H9 (cell line): ENCODE measurements at regions not wholly inside any gene's neighbourhood (a gene's known extent, or its start where the extent isn't known, plus 50 kb on each side); places are given as distances from the start of the nearest gene placed in this dataset.

ENCODE experiments used
- DNase-seq: peaks from one replicate; pipeline ENCODE4 v3.0.0-alpha.2; 2017
- H2AFZ ChIP-seq: one replicate; pipeline ENCODE4 v1.6.1; 2013; ENCODE audit warnings: mild to moderate bottlenecking, low read length, control low read depth, moderate library complexity
- H2AK5ac ChIP-seq: 2 replicates; pipeline ENCODE4 v1.6.1; 2013; ENCODE audit warnings: low read length, control low read depth, mixed read lengths; ENCODE audit not compliant: insufficient read length
- H2BK120ac ChIP-seq: one replicate; pipeline ENCODE4 v1.6.1; 2013; ENCODE audit warnings: low read depth, mild to moderate bottlenecking, low read length, control low read depth, inconsistent platforms; ENCODE audit not compliant: poor library complexity, severe bottlenecking
- H2BK12ac ChIP-seq: 2 replicates; pipeline ENCODE4 v1.6.1; 2013; ENCODE audit warnings: low read length, control low read depth, mixed read lengths, low read depth; ENCODE audit not compliant: insufficient read length
- H2BK15ac ChIP-seq: 2 replicates; pipeline ENCODE4 v1.6.1; 2013; ENCODE audit warnings: low read depth, low read length, control low read depth
- H2BK20ac ChIP-seq: one replicate; pipeline ENCODE4 v1.6.1; 2013; ENCODE audit warnings: low read depth, mild to moderate bottlenecking, low read length, control low read depth, inconsistent platforms; ENCODE audit not compliant: poor library complexity, severe bottlenecking
- H2BK5ac ChIP-seq: 2 replicates; pipeline ENCODE4 v1.6.1; 2013; ENCODE audit warnings: low read length, control low read depth, mixed read lengths; ENCODE audit not compliant: insufficient read length
- H3K14ac ChIP-seq: 2 replicates; pipeline ENCODE4 v1.6.1; 2013; ENCODE audit warnings: low read length, control low read depth; ENCODE audit not compliant: insufficient read depth
- H3K18ac ChIP-seq: 2 replicates; pipeline ENCODE4 v1.6.1; 2013; ENCODE audit warnings: low read depth, mild to moderate bottlenecking, mixed read lengths, low read length, control low read depth; ENCODE audit not compliant: insufficient read length
- H3K23ac ChIP-seq: 2 replicates; pipeline ENCODE4 v1.6.1; 2013; ENCODE audit warnings: low read length, control low read depth, mixed read lengths, low read depth; ENCODE audit not compliant: insufficient read length
- H3K23me2 ChIP-seq: 2 replicates; pipeline ENCODE4 v1.6.1; 2013; ENCODE audit warnings: low read depth, mild to moderate bottlenecking, mixed read lengths, low read length, control low read depth; ENCODE audit not compliant: insufficient read length, poor library complexity, severe bottlenecking
- H3K27ac ChIP-seq: 2 replicates; pipeline ENCODE4 v1.5.1; 2013; ENCODE audit warnings: low read length, control low read depth, mixed read lengths, low read depth; ENCODE audit not compliant: insufficient read length
- H3K27me3 ChIP-seq: 2 replicates; pipeline ENCODE4 v1.6.1; 2013; ENCODE audit warnings: low read length, control low read depth, inconsistent platforms; ENCODE audit not compliant: insufficient read depth
- H3K4ac ChIP-seq: 2 replicates; pipeline ENCODE4 v1.6.1; 2013; ENCODE audit warnings: low read depth, mild to moderate bottlenecking, control low read depth, inconsistent platforms, low read length, moderate library complexity
- H3K4me1 ChIP-seq: 2 replicates; pipeline ENCODE4 v1.6.1; 2013; ENCODE audit warnings: low read length, control low read depth, inconsistent platforms; ENCODE audit not compliant: insufficient read depth
- H3K4me2 ChIP-seq: 2 replicates; pipeline ENCODE4 v1.6.1; 2013; ENCODE audit warnings: low read length, control low read depth, mixed read lengths; ENCODE audit not compliant: insufficient read length, insufficient read depth
- H3K56ac ChIP-seq: 2 replicates; pipeline ENCODE4 v1.6.1; 2013; ENCODE audit warnings: low read depth, mild to moderate bottlenecking, mixed read lengths, low read length, control low read depth; ENCODE audit not compliant: insufficient read length
- H3K79me1 ChIP-seq: 2 replicates; pipeline ENCODE4 v1.6.1; 2013; ENCODE audit warnings: low read depth, mild to moderate bottlenecking, moderate library complexity, low read length, control low read depth, inconsistent platforms; ENCODE audit not compliant: insufficient read depth, poor library complexity, severe bottlenecking
- H3K79me2 ChIP-seq: 2 replicates; pipeline ENCODE4 v1.6.1; 2013; ENCODE audit warnings: low read length, control low read depth, inconsistent platforms; ENCODE audit not compliant: insufficient read depth
- H3K9ac ChIP-seq: 2 replicates; pipeline ENCODE4 v1.6.1; 2013; ENCODE audit warnings: low read length, control low read depth, mixed read lengths; ENCODE audit not compliant: insufficient read length; ENCODE audit errors: extremely low read depth
- H3K9me3 ChIP-seq: one replicate; pipeline ENCODE4 v1.6.1; 2013; ENCODE audit warnings: low read depth, low read length, inconsistent platforms; ENCODE audit not compliant: control insufficient read depth
- H3T11ph ChIP-seq: one replicate; pipeline ENCODE4 v1.6.1; 2013; ENCODE audit warnings: mild to moderate bottlenecking, low read length, control low read depth, inconsistent platforms
- H4K20me1 ChIP-seq: one replicate; pipeline ENCODE4 v1.6.1; 2013; ENCODE audit not compliant: control insufficient read depth, insufficient read length, insufficient read depth
- H4K5ac ChIP-seq: 2 replicates; pipeline ENCODE4 v1.6.1; 2013; ENCODE audit warnings: low read depth, mild to moderate bottlenecking, mixed read lengths, low read length, control low read depth; ENCODE audit not compliant: insufficient read length
- H4K8ac ChIP-seq: replicated peaks from 2 replicates; pipeline ENCODE4 v1.6.1; 2013; ENCODE audit warnings: low read length, control low read depth, mixed read lengths, low read depth; ENCODE audit not compliant: insufficient read length
- H4K91ac ChIP-seq: 2 replicates; pipeline ENCODE4 v1.6.1; 2013; ENCODE audit warnings: low read depth, mild to moderate bottlenecking, moderate library complexity, mixed read lengths, low read length, control low read depth; ENCODE audit not compliant: insufficient read length
- H3K27ac Mint-ChIP-seq, 3 experiments: 2 replicates in 2 of 3; 3 replicates in 1 of 3; pipeline ENCODE4 v1.8.0; 2020 to 2021; ENCODE audit warnings: mixed read lengths in 3 of 3, mild to moderate bottlenecking in 1 of 3, moderate library complexity in 1 of 3
- H3K27me3 Mint-ChIP-seq: 2 replicates; pipeline ENCODE4 v1.8.0; 2021; ENCODE audit warnings: low read depth, mild to moderate bottlenecking, moderate library complexity, mixed read lengths
- H3K36me3 Mint-ChIP-seq, 3 experiments: 2 replicates in 2 of 3; 3 replicates in 1 of 3; pipeline ENCODE4 v1.8.0; 2020 to 2021; ENCODE audit warnings: low read depth in 3 of 3, mixed read lengths in 3 of 3; ENCODE audit not compliant: insufficient read depth in 1 of 3
- H3K4me1 Mint-ChIP-seq, 2 experiments: 2 replicates each; pipeline ENCODE4 v1.8.0; 2020; ENCODE audit warnings: mixed read lengths in 2 of 2
- H3K4me3 Mint-ChIP-seq, 2 experiments: 2 replicates in 1 of 2; 3 replicates in 1 of 2; pipeline ENCODE4 v1.8.0; 2020 to 2021; ENCODE audit warnings: mild to moderate bottlenecking in 2 of 2, mixed read lengths in 2 of 2, moderate library complexity in 1 of 2
- H3K9me3 Mint-ChIP-seq, 2 experiments: 2 replicates in 1 of 2; 3 replicates in 1 of 2; pipeline ENCODE4 v1.8.0; 2020; ENCODE audit warnings: mild to moderate bottlenecking in 2 of 2, mixed read lengths in 2 of 2, moderate library complexity in 1 of 2
- CTCF ChIP-seq: fragments of 200-600 bp; sonication (generic); conservative IDR thresholded peaks from 3 replicates; pipeline ENCODE4 v1.8.0; 2021; ENCODE audit warnings: antibody characterized with exemption, mild to moderate bottlenecking
- WGBS: extraction: QIAGEN DNeasy Blood & Tissue Kit; methylation state at CpG from one replicate; pipeline ENCODE4 v1.1.7; 2013; ENCODE audit warnings: missing lambda C conversion rate, low lambda C conversion rate, mixed read lengths; ENCODE audit not compliant: insufficient read length; ENCODE audit errors: extremely low coverage; 5-methylcytosine and 5-hydroxymethylcytosine counted together

DNA sequence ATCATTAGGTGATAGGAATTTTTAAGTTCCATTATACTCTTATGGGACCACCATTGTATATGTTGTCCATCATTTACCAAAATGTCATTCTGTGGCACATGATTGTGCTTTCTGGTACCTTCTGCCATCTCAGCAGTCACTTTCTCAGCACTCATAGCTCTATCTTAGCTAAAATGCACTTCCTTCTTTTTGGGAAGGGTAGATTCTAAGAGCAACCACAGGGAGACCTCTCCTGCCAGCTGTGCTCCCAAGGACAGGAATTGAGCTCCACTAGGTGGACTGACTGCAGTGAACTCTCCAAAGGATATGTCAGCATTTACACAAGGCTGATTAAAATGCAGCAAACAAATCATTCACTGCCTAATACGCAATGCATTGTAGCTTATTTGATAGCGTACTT is 91.8 kb upstream of the OBI1 start:
- Histone ChIP-seq H2BK5ac (no peak overlapping the region), H3K4me1 (no peaks in the 10 kb centered on the region; the same call in 1 of the 2 replicates), H2BK12ac (no peak overlapping the region), H4K5ac (no peak overlapping the region), H4K20me1 (no peaks in the 10 kb centered on the region), H4K91ac (no peak overlapping the region), H3K18ac (no peak overlapping the region), H3K23me2 (no peaks in the 10 kb centered on the region), H3K27ac (no peak overlapping the region), H3K9me3 (no peaks in the 10 kb centered on the region), H3K4ac (no peak overlapping the region), H3K27me3 (no peaks in the 10 kb centered on the region), H3K23ac (no peak overlapping the region), H3T11ph (no peak overlapping the region), H3K9ac (no peak overlapping the region), H3K79me2 (no peaks in the 10 kb centered on the region), H4K8ac (no peak overlapping the region), H2AK5ac (no peak overlapping the region), H3K79me1 (no peaks in the 10 kb centered on the region), H2BK120ac (no peak overlapping the region), H2BK15ac (no peak overlapping the region), H3K14ac (no peak overlapping the region), H3K56ac (no peak overlapping the region), H2AFZ (no peak overlapping the region), H2BK20ac (no peak overlapping the region), H3K4me2 (no peak overlapping the region)
- no peak for DNase-seq
- Mint-ChIP-seq H3K4me1 (peaks cover 13 to 14% of the 10 kb centered on the region in 2 experiments), H3K27ac (no peak overlapping the region), H3K27me3 (peaks cover 13% of the 10 kb centered on the region; the same call in 1 of the 2 replicates), H3K9me3 (no peaks in the 10 kb centered on the region), H3K4me3 (no peak overlapping the region), H3K36me3 (0 out of 7 replicates have a peak, but pooled peaks cover 0 to 1% (median 0%) of the 10 kb centered on the region in 3 experiments)
- no CpG with 5 or more reads among the region's 2 CpGs for WGBS
- no peak; the same call in 2 of the 3 replicates for TF ChIP-seq CTCF
